Transverse colon (tissue), 4 donors: ENCODE measurements at regions not wholly inside any gene's neighbourhood (a gene's known extent, or its start where the extent isn't known, plus 50 kb on each side); places are given as distances from the start of the nearest gene placed in this dataset.

ENCODE experiments used
- DNase-seq: peaks from one replicate; pipeline ENCODE4 v3.0.0-alpha.2; 2019
- H3K27ac ChIP-seq, 4 donors: fragments of 200-600 bp; sonication (generic); 2 replicates each; pipeline ENCODE4 v1.5.1; 2016 to 2018; ENCODE audit warnings: inconsistent platforms in 4 of 4
- H3K27me3 ChIP-seq: fragments of 200-600 bp; sonication (generic); 2 replicates; pipeline ENCODE4 v1.5.1; 2017; ENCODE audit warnings: inconsistent platforms
- H3K36me3 ChIP-seq, 4 donors: fragments of 200-600 bp; sonication (generic); 2 replicates each; pipeline ENCODE4 v1.5.1; 2017 to 2019; ENCODE audit warnings: inconsistent platforms in 4 of 4
- H3K4me1 ChIP-seq, 4 donors: fragments of 200-600 bp; sonication (generic); 2 replicates each; pipeline ENCODE4 v1.5.1; 2017 to 2020; ENCODE audit warnings: inconsistent platforms in 4 of 4
- H3K4me3 ChIP-seq, 4 donors: fragments of 200-600 bp; sonication (generic); 1 replicate in 1 of 4; 2 replicates in 3 of 4; pipeline versions ENCODE4 v1.5.1 to v1.6.1; 2017 to 2019; ENCODE audit warnings: inconsistent platforms in 4 of 4
- H3K9me3 ChIP-seq, 2 donors: fragments of 200-600 bp; sonication (generic); 2 replicates each; pipeline ENCODE4 v1.5.1; 2017 to 2019; ENCODE audit warnings: inconsistent platforms in 2 of 2
- EP300 ChIP-seq: sonication (generic); formaldehyde crosslinking; IDR thresholded peaks from one replicate; pipeline ENCODE4 v1.6.1; 2017; ENCODE audit warnings: antibody characterized with exemption, low read depth
- POLR2A ChIP-seq: fragments of 450-650 bp; IDR thresholded peaks from one replicate; pipeline ENCODE4 v1.6.1; 2016; ENCODE audit warnings: antibody characterized with exemption, mild to moderate bottlenecking, moderate library complexity
- POLR2AphosphoS5 ChIP-seq, 3 donors: sonication (generic); formaldehyde crosslinking; IDR thresholded peaks; one replicate each; pipeline ENCODE4 v1.6.1; 2016; ENCODE audit warnings: antibody characterized with exemption in 3 of 3
- WGBS, 2 donors: methylation state at CpG; one replicate each; pipeline ENCODE4 v1.1.5; 2018; ENCODE audit warnings: low coverage in 1 of 2; 5-methylcytosine and 5-hydroxymethylcytosine counted together
- in situ Hi-C, 4 donors: fragments of 200-750 bp; cut with MboI; loops; one replicate each; pipeline versions ENCODE4 v1.15.0 to v1.15.1; 2017; ENCODE audit warnings: low sequenced_read_pairs in 3 of 4, low pct_ligation_motif_present in 1 of 4, low pct_unique_long_range_greater_than_20kb in 1 of 4
- intact Hi-C: fragments of 100-400 bp; cut with DNase I; formaldehyde crosslinking; loops from one replicate; pipeline ENCODE4 v1.15.1; 2023; ENCODE audit warnings: low total_unique reads
- TF ChIP-seq, protein P1 (sequence below), 5 experiments: fragments of 200-600 bp in 3 of 5; fragments of 450-650 bp in 2 of 5; sonication (generic) in 3 of 5; IDR thresholded peaks; 1 replicate in 2 of 5; 2 replicates in 3 of 5; pipeline ENCODE4 v1.5.1; 2016 to 2017; ENCODE audit warnings: antibody characterized with exemption in 5 of 5, inconsistent platforms in 3 of 5, mild to moderate bottlenecking in 2 of 5, moderate library complexity in 1 of 5

GRCh38 chr6:113188962-113189361 is 668.2 kb upstream of the MARCKS start:
- no peak overlapping the region for H3K4me3 ChIP-seq
- no peaks in the 10 kb centered on the region for H3K9me3 ChIP-seq
- H3K4me1 ChIP-seq, result no peaks in the 10 kb centered on the region
- no peak for DNase-seq
- no peaks in the 10 kb centered on the region for H3K36me3 ChIP-seq
- TF ChIP-seq POLR2A (no peak), POLR2AphosphoS5 (IDR thresholded peaks at IDR 0.05) (no peak), EP300 (no peak)
- TF ChIP-seq, protein P1, sequence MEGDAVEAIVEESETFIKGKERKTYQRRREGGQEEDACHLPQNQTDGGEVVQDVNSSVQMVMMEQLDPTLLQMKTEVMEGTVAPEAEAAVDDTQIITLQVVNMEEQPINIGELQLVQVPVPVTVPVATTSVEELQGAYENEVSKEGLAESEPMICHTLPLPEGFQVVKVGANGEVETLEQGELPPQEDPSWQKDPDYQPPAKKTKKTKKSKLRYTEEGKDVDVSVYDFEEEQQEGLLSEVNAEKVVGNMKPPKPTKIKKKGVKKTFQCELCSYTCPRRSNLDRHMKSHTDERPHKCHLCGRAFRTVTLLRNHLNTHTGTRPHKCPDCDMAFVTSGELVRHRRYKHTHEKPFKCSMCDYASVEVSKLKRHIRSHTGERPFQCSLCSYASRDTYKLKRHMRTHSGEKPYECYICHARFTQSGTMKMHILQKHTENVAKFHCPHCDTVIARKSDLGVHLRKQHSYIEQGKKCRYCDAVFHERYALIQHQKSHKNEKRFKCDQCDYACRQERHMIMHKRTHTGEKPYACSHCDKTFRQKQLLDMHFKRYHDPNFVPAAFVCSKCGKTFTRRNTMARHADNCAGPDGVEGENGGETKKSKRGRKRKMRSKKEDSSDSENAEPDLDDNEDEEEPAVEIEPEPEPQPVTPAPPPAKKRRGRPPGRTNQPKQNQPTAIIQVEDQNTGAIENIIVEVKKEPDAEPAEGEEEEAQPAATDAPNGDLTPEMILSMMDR (IDR thresholded peaks at IDR 0.05), result no peak
- no peak overlapping the region for H3K27ac ChIP-seq
- in situ Hi-C loops, result no loop called here
- 89% methylated on average over 4 of the region's 4 CpGs for WGBS, 2 donors
- no peaks in the 10 kb centered on the region for H3K27me3 ChIP-seq
- intact Hi-C loops, result no loop called here

- DNase-seq, result no peak
- WGBS, 2 donors, result 97% methylated on average over 2 of the region's 2 CpGs; no CpG with 5 or more reads in 1 of the 2 donors
- intact Hi-C loops, result no loop called here
- Histone ChIP-seq H3K36me3 (no peaks in the 10 kb centered on the region), H3K4me3 (no peak overlapping the region), H3K27me3 (no peaks in the 10 kb centered on the region), H3K9me3 (no peaks in the 10 kb centered on the region), H3K27ac (no peak overlapping the region), H3K4me1 (no peaks in the 10 kb centered on the region)
- TF ChIP-seq EP300 (no peak), POLR2A (no peak), POLR2AphosphoS5 (IDR thresholded peaks at IDR 0.05) (no peak)
- TF ChIP-seq, protein P1 (IDR thresholded peaks at IDR 0.05), result peak in 3 of 5 experiments; percentile 5 to 17 (median 17)
- in situ Hi-C loops, result no loop called here
These were observed 667.0 kb upstream of the MARCKS start for GRCh38 chr6:113190170-113190569.

DNA sequence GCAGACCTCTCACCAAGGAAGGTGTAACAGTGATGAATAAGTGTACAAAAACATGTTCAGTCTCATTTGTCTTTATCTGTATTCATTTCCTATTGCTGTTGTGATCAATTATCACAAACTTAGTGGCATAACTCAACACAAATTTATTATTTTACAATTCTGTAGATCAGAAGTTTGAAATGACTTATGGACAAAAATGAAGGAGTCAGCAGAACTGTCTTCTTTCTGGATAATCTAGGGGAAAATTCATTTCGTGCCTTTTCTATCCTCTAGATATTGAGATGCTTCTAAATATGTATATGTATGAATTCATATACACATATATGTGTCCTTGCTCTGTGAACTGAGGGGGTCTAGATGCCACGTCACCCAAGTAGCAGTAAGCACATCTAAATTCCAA is 663.1 kb upstream of the MARCKS start:
- Histone ChIP-seq H3K9me3 (no peaks in the 10 kb centered on the region), H3K36me3 (no peaks in the 10 kb centered on the region), H3K27me3 (no peaks in the 10 kb centered on the region), H3K4me1 (no peaks in the 10 kb centered on the region), H3K4me3 (no peak overlapping the region), H3K27ac (no peak overlapping the region)
- no peak for TF ChIP-seq POLR2AphosphoS5 (IDR thresholded peaks at IDR 0.05)
- TF ChIP-seq POLR2A, result no peak
- intact Hi-C loops, result no loop called here
- WGBS, 2 donors, result 74 to 76% methylated on average over 2 of the region's 2 CpGs
- in situ Hi-C loops, result no loop called here
- no peak for DNase-seq

GRCh38 chr6:113202852-113203714 is 654.1 kb upstream of the MARCKS start:
- in situ Hi-C loops, result no loop called here
- no peaks in the 10 kb centered on the region for H3K36me3 ChIP-seq
- intact Hi-C loops, result no loop called here
- no peaks in the 10 kb centered on the region for H3K27me3 ChIP-seq
- WGBS, 2 donors, result 76 to 77% methylated on average over 4 of the region's 4 CpGs
- DNase-seq, result no peak
- TF ChIP-seq POLR2A (no peak), POLR2AphosphoS5 (IDR thresholded peaks at IDR 0.05) (no peak), EP300 (no peak)
- TF ChIP-seq, protein P1 (IDR thresholded peaks at IDR 0.05), result no peak
- H3K27ac ChIP-seq, result no peak overlapping the region
- H3K4me3 ChIP-seq, result no peak overlapping the region
- H3K4me1 ChIP-seq, result no peaks in the 10 kb centered on the region
- H3K9me3 ChIP-seq, result no peaks in the 10 kb centered on the region
